Astrocyte of the spinal cord (primary cell): ENCODE measurements at regions not wholly inside any gene's neighbourhood (a gene's known extent, or its start where the extent isn't known, plus 50 kb on each side); places are given as distances from the start of the nearest gene placed in this dataset.

Experiments
- DNase-seq: peaks from one replicate; pipeline ENCODE4 v3.0.0; 2011; ENCODE audit warnings: low read depth, low spot score
- H3K4me3 ChIP-seq: 2 replicates; pipeline ENCODE4 v1.5.1; 2011; ENCODE audit warnings: low read depth, mild to moderate bottlenecking, low read length, moderate library complexity
- in situ Hi-C: cut with HindIII; loops from 2 replicates; pipeline ENCODE4 v1.10.0; 2017; ENCODE audit warnings: low sequenced_read_pairs
- TF ChIP-seq, protein P1 (sequence below): IDR thresholded peaks from 2 replicates; pipeline ENCODE4 v1.5.1; 2012; ENCODE audit warnings: low read depth, mild to moderate bottlenecking, low read length, inconsistent platforms

DNA sequence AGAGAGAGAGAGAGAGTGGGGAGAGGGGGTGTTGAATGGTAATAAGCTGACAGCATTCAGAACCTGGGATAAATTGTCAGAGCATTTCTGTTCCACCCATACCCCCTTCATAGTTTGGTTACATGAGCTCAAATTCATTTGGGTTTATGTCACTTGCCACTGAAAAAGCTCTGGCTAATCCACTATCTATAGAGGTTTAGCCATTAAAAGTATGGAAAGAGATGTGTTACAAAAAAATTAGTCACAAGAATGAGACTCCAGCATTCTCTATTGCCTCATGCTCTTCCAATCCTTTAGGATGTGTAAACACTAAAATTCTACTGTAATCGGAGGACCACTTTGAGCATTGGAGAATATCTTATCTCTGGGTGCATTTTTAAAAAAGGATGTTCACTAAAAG lies 297.6 kb upstream of the TCF21 start:
- no peak overlapping the region for H3K4me3 ChIP-seq
- TF ChIP-seq, protein P1, sequence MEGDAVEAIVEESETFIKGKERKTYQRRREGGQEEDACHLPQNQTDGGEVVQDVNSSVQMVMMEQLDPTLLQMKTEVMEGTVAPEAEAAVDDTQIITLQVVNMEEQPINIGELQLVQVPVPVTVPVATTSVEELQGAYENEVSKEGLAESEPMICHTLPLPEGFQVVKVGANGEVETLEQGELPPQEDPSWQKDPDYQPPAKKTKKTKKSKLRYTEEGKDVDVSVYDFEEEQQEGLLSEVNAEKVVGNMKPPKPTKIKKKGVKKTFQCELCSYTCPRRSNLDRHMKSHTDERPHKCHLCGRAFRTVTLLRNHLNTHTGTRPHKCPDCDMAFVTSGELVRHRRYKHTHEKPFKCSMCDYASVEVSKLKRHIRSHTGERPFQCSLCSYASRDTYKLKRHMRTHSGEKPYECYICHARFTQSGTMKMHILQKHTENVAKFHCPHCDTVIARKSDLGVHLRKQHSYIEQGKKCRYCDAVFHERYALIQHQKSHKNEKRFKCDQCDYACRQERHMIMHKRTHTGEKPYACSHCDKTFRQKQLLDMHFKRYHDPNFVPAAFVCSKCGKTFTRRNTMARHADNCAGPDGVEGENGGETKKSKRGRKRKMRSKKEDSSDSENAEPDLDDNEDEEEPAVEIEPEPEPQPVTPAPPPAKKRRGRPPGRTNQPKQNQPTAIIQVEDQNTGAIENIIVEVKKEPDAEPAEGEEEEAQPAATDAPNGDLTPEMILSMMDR, result no peak
- in situ Hi-C loops, result no loop called here
- no peak for DNase-seq

DNA sequence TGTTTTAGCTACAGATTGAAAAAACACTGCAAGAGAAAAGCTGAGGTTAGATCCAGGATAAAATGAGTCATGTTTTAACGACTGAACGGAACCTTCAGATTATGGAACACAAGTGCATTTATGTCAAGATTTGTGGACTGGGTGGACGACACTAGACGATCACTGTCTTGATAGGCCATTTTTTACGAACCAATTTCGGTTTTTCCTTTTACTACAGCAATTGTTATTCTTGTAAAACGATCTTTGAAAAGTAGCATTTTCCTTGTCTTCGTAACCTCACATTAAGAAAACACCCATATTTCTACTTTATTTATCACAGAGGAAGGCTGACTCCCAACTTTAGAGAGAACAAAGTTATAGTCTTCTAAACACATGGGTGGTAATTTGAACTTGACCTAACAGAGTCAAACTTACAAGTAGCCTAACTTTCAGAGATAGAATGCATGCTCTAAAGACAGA lies 294.2 kb upstream of the TCF21 start:
- DNase-seq, result no peak
- in situ Hi-C loops, result no loop called here

DNA sequence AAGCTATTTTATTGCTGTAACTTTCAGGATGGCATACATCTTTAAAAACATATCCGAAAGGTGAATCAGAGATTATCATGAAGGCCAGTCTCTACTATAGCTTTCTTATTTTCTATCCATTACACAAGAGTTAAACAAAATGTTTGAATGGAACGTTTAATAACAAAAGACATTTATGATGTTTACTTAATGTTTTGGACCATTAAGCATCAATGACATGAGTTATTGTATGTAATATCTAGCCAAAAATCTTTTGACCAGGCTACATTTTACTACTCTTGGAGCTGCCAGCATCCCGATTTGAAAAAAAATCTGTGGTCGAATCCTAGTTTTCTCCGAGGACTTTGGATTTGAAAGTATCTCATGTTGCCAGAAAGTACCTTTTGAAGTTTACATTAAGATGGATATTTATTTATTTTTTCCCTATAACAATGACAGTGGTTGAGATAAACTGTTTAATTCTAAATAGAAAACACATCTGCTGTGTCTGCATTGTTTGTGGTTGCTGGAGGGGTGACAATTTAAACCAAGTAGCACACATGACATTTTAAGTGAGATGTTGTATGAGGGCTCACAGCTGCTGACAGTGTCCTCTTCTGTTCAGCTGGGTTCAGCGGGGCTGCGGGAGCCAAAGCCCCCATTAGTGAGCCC lies 293.7 kb upstream of the TCF21 start:
- no peak for DNase-seq
- TF ChIP-seq, protein P1, result no peak
- H3K4me3 ChIP-seq, result no peak overlapping the region
- in situ Hi-C loops, result no loop called here

More for the DNA sequence above, 294.2 kb upstream of the TCF21 start:
- TF ChIP-seq, protein P1, result no peak
- no peak overlapping the region for H3K4me3 ChIP-seq

DNA sequence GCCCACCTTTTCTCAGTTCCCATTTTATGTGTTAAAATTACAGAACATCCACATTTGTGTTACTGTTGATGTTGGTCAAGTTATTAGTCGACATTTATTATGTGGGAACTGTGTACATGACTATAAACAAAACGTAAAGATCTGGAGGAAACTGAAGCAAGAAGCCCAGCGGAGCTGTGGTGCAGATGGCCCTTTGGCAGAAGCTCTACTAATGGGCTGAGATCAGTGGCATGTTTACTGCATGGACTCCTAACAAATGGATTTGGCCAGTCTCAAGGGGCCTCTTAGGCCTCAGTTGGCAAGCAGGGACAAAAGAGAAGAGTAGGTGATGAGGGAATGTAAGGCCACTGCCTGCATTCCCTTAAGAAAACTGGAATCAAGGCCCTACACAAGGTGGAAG lies 282.1 kb upstream of the TCF21 start:
- TF ChIP-seq, protein P1, result no peak
- in situ Hi-C loops, result no loop called here
- DNase-seq, result no peak
- H3K4me3 ChIP-seq, result no peak overlapping the region

DNA sequence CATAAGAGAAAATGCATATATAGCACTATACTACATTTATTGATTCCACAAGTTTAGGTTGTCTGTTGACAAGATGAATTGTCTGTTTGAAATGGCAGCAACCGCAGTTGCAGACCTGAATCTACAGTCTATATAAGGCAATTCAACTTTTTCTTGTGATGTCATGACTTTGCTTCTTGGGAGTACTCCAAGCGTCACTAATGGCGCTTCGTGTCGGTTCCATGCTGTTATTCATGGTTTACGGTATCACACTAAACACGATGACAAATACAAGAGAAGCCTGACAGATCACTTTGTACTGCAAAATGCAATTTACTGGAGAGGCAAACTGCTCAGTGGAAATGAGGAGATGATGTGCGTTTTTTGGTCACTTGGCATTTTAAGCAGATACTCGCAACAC lies 280.3 kb upstream of the TCF21 start:
- no peak overlapping the region for H3K4me3 ChIP-seq
- TF ChIP-seq, protein P1, result no peak
- peak; percentile 40 for DNase-seq
- in situ Hi-C loops, result no loop called here

DNA sequence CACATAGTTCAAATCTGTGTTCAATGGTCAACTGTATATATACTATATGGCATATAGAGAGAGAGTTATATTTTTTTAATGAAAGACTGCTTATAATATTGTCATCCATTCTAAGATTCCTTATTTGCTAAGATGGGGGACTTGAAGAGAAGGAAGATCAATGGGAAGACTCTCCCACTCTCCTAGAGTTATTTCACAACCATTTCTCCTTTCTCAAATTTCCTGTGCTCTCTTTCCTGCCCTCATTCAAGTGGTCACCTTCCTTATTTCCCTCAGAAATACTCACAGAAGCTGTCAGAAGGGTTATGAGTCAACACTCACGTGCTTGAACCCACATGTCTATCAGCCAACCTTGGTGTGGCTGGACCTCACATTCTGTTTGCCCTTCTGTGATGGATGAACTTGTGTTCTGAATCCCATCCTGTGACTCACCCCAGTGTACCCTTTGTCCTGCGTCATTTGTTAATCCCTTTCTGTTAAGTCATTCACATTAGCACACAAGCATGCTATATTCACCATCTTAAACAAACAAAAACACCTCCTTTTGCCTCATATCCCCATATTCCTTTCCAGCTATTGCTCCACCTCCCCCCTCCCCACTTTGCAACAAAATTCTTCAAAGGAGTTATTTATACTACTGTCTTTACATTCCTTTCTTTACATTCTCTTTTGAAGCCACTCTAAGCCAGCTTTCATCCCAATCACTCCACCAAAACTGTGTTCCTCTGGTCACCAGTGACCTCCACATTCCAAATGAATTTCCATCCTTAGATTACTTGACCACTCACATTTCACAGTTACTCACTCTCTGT lies 279.3 kb upstream of the TCF21 start:
- DNase-seq, result peak; percentile 99
- TF ChIP-seq, protein P1, result no peak
- no peak overlapping the region for H3K4me3 ChIP-seq
- in situ Hi-C loops, result no loop called here
